RWPE2 (cell line): ENCODE measurements at regions not wholly inside any gene's neighbourhood (a gene's known extent, or its start where the extent isn't known, plus 50 kb on each side); places are given as distances from the start of the nearest gene placed in this dataset.

ENCODE experiments used
- ATAC-seq: fragments of 200-7000 bp; cut with Tn5 transposase; 3 replicates; pipeline ENCODE4 v1.9.1; 2021; ENCODE audit warnings: low read depth
- DNase-seq: peaks from one replicate; pipeline ENCODE4 v3.0.0-alpha.2; 2020; ENCODE audit warnings: low spot score
- H3K27ac ChIP-seq: fragments of 450-650 bp; 2 replicates; pipeline ENCODE4 v1.5.1; 2017; ENCODE audit warnings: mild to moderate bottlenecking; ENCODE audit not compliant: poor library complexity, severe bottlenecking
- H3K27me3 ChIP-seq: fragments of 250-450 bp; sonication (Bioruptor Pico); 2 replicates; pipeline ENCODE4 v1.5.1; 2021; ENCODE audit warnings: mild to moderate bottlenecking, moderate library complexity; ENCODE audit not compliant: insufficient read depth, poor library complexity, severe bottlenecking
- H3K36me3 ChIP-seq: fragments of 250-450 bp; sonication (Bioruptor Pico); 2 replicates; pipeline ENCODE4 v1.5.1; 2020; ENCODE audit warnings: low read depth, mild to moderate bottlenecking, moderate library complexity
- H3K4me1 ChIP-seq: fragments of 250-450 bp; sonication (Bioruptor Pico); 2 replicates; pipeline ENCODE4 v1.5.1; 2021; ENCODE audit warnings: mild to moderate bottlenecking, moderate library complexity; ENCODE audit not compliant: insufficient read depth, poor library complexity, severe bottlenecking
- H3K4me3 ChIP-seq: fragments of 250-450 bp; sonication (Bioruptor Pico); 2 replicates; pipeline ENCODE4 v1.5.1; 2021; ENCODE audit warnings: mild to moderate bottlenecking, moderate library complexity; ENCODE audit not compliant: severe bottlenecking
- H3K9me3 ChIP-seq: fragments of 250-450 bp; sonication (Bioruptor Pico); 2 replicates; pipeline ENCODE4 v1.5.1; 2021; ENCODE audit warnings: mild to moderate bottlenecking, moderate library complexity; ENCODE audit not compliant: severe bottlenecking
- TF ChIP-seq, protein P1 (sequence below): fragments of 450-650 bp; IDR thresholded peaks from one replicate; pipeline ENCODE4 v1.5.1; 2017; ENCODE audit warnings: mild to moderate bottlenecking, moderate library complexity; ENCODE audit not compliant: poor library complexity, severe bottlenecking

DNA sequence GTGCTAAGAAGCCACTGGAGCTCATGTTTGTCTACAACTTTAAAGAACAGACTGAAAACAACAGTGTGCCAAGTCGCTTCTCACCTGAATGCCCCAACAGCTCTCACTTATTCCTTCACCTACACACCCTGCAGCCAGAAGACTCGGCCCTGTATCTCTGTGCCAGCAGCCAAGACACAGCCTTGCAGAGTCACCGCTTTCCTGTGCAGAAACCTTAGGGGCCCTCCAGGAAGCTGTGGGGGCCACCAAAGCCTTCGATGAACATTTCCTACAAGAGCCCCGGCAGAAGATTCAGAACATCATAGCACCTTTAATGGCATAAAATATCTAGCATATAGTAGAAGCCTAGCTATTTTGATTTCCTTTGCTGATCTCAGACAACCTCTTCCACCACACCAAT is 88.0 kb upstream of the PRSS58 start:
- Histone ChIP-seq H3K27me3 (no peaks in the 10 kb centered on the region), H3K27ac (no peak overlapping the region), H3K36me3 (no peaks in the 10 kb centered on the region), H3K4me1 (no peaks in the 10 kb centered on the region), H3K4me3 (no peak overlapping the region), H3K9me3 (no peaks in the 10 kb centered on the region)
- TF ChIP-seq, protein P1, sequence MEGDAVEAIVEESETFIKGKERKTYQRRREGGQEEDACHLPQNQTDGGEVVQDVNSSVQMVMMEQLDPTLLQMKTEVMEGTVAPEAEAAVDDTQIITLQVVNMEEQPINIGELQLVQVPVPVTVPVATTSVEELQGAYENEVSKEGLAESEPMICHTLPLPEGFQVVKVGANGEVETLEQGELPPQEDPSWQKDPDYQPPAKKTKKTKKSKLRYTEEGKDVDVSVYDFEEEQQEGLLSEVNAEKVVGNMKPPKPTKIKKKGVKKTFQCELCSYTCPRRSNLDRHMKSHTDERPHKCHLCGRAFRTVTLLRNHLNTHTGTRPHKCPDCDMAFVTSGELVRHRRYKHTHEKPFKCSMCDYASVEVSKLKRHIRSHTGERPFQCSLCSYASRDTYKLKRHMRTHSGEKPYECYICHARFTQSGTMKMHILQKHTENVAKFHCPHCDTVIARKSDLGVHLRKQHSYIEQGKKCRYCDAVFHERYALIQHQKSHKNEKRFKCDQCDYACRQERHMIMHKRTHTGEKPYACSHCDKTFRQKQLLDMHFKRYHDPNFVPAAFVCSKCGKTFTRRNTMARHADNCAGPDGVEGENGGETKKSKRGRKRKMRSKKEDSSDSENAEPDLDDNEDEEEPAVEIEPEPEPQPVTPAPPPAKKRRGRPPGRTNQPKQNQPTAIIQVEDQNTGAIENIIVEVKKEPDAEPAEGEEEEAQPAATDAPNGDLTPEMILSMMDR, result no peak
- DNase-seq (no peak), ATAC-seq (no peak; the same call in 2 of the 3 replicates)

DNA sequence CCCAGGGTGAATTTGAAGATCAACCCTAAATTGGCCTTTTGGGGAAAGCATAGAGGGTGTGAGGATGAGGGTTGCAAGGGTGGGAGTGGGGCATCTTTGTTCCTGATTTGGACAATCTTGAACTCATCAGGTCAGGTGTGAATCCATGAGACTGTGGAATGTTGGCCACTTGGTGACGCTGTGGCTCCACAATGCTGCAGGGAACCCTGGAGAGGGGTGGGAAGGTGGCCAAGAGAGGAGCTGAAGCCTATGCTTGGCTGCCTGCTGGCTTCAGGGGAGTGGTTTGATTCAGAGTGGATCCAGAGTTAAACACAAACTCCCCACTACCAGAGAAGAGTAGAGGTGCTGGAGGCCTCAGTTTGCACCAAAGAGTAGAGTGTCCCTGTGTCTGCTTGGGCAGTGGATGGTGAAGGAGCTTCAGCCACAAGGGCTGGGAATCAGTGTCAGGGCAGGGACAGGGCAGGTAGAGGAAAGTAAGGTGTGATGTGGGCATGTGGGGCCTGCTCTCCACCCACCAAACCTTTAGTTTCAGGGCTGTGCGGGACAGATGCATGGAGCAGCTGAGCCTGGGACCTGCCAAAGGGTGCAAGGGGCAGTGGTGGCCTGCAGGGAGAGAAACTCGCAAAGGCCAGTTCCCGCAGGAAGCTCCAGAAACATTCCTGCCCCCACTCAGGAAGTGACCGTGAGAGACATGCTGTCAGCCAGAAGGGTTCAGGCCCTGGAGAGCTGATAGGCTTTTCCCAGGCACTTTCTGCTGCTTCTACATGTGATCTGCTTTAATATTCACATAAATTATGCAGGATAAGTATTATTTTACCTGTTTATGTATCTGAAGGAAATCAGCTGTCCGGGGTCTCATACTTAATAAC is 81.0 kb upstream of the PRSS58 start:
- Histone ChIP-seq H3K4me1 (no peaks in the 10 kb centered on the region), H3K9me3 (no peaks in the 10 kb centered on the region), H3K27me3 (no peaks in the 10 kb centered on the region), H3K4me3 (no peak overlapping the region), H3K27ac (no peak overlapping the region), H3K36me3 (no peaks in the 10 kb centered on the region)
- no peak for DNase-seq
- TF ChIP-seq, protein P1, result no peak
- no peak; the same call in 2 of the 3 replicates for ATAC-seq

DNA sequence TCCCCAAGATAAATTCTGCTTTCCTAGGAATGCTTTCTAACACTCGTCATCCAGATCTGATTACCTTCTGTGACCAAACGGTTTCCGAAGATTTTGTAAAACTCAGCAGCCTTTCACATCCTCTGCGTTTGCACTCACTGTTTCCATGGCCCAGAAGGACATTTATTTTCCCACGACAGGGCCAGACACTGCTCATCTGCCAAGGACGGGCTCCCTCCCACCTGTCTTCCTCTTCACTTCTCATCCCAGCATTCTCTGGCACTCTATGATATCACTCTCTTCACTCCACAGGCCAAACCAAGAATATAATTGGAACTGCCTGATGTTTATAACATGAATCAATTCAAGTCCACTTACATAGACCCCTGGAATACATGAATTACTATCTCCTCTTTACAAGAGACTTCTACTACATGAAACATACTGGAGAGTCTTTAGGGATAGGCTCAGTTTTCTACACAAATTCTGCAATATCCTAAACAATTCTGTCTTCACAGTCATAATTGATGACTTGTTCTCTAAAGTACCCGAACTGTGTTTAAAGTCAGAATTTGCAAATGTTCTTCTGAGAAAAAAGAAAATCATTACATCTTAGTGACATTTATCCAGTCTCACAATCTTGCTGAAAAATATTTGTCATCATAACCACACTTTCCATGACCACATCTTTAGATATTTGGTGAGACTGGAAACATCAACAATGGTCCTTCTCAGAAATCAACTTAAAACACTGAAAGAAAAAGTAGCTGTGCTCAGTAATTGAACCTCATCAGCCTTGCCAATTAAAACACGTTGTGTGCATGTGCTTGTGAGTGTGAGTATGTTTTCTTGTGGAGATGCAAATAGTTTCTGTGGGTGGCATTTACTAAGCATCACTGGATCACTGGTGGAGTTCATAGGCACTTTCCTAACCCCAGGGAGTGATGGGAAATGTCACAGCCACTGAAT is 79.5 kb upstream of the PRSS58 start:
- no peaks in the 10 kb centered on the region for H3K9me3 ChIP-seq
- H3K4me1 ChIP-seq, result no peaks in the 10 kb centered on the region
- H3K27me3 ChIP-seq, result no peaks in the 10 kb centered on the region
- no peak for ATAC-seq
- H3K36me3 ChIP-seq, result no peaks in the 10 kb centered on the region
- TF ChIP-seq, protein P1, result no peak
- DNase-seq, result no peak
- H3K4me3 ChIP-seq, result no peak overlapping the region
- H3K27ac ChIP-seq, result no peak overlapping the region

DNA sequence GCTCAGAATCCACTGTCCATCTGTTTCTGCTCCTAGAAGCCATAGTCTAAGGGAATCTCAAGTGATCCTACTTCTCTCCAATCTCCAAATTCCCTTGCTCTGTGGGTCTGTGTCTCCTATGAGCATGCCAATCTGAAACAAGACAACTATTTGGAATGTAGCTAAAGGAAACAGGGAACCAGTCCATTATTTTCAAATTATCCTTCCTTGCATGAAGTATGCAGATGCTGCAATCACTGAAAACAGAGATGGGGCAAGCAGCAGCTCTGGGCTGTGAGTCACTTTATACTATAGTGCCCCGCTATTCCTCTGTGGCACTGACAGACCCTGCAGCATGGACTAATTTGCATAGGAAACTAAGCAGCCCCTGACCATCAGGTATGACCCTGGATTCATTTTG is 76.9 kb upstream of the PRSS58 start:
- Histone ChIP-seq H3K36me3 (no peaks in the 10 kb centered on the region), H3K27me3 (no peaks in the 10 kb centered on the region), H3K4me3 (no peak overlapping the region), H3K9me3 (no peaks in the 10 kb centered on the region), H3K27ac (no peak overlapping the region), H3K4me1 (no peaks in the 10 kb centered on the region)
- DNase-seq (no peak), ATAC-seq (no peak)
- TF ChIP-seq, protein P1, result no peak
